Kidney glomerular epithelial cell (primary cell): ENCODE measurements at regions not wholly inside any gene's neighbourhood (a gene's known extent, or its start where the extent isn't known, plus 50 kb on each side); places are given as distances from the start of the nearest gene placed in this dataset.
A peak's percentile ranks its signal among the peaks of the same experiment; 100 is the strongest.

Source experiments
- DNase-seq: peaks from one replicate; lab custom pipeline; 2025; lab: John Stamatoyannopoulos, UW

GRCh38 chr5:52674815-52675545, 112.7 kb upstream of the ITGA1 start:
- peak; percentile 43 for DNase-seq

GRCh38 chr5:52682492-52682891, 105.2 kb upstream of the ITGA1 start:
- no peak for DNase-seq

- DNase-seq: peak; percentile 69
These were observed 103.7 kb upstream of the ITGA1 start for GRCh38 chr5:52684051-52684450.

DNA sequence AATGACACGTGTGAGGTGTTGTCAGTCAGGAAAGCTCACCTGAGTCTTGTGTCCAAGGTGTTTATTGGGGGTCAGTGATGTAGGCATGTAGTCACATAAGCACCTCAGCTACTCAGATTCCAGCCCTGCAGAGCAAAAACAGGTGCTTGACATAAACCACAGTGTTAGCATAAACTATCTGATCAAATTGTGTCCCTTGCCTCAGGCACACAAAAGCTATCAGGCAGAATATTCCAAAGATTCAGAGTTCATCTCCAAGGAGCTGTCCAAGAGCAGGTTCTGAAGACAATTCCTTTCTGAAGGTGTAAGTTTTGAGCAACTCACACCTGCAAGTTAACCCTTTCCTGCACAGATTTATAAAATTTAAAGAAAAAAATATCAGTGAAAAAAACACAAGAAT, 102.2 kb upstream of the ITGA1 start:
- peak; percentile 35 for DNase-seq

- DNase-seq: no peak
These were observed 101.7 kb upstream of the ITGA1 start for GRCh38 chr5:52685971-52686370.

GRCh38 chr5:52690236-52690768, 97.4 kb upstream of the ITGA1 start:
- DNase-seq: peak; percentile 20

GRCh38 chr5:52692039-52692438, 95.7 kb upstream of the ITGA1 start:
- DNase-seq: peak; percentile 75

DNA sequence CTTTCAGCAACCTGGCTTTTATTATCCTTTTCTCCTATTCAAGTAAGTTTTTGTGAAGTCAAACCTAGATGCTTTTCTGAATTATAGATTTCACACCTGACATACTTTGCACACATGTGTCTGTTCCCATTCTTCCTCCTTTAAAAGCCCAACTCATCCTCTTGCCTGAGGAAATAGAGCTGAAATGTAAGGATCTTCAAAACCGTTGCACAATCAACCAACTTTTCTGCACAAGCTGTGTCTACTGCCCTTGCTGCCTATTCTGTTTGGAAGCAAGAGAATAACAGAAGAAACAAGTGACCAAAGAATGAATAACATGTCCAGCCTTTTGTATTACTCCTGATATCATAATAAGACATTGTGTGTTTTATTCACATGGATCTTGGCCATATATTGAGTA, 95.1 kb upstream of the ITGA1 start:
- no peak for DNase-seq

DNA sequence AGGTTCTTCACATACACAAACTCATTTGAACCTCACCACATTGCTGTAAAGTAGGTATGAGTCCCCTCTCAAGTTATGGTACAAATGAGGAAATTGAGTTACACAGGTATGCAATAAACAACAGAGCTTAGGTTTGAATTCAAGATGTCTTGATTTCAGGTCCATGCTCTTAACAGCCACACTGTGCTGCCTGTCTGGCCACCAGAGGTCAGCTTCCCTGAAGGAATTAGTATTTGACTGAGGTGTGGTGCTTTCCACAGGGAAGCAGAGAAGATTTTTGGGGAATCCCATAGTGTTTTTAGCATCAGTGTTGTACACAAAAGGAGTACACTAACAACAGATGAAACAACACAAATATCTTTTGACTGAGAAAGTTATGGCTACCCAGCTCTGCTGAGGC, 94.4 kb upstream of the ITGA1 start:
- DNase-seq: no peak

DNA sequence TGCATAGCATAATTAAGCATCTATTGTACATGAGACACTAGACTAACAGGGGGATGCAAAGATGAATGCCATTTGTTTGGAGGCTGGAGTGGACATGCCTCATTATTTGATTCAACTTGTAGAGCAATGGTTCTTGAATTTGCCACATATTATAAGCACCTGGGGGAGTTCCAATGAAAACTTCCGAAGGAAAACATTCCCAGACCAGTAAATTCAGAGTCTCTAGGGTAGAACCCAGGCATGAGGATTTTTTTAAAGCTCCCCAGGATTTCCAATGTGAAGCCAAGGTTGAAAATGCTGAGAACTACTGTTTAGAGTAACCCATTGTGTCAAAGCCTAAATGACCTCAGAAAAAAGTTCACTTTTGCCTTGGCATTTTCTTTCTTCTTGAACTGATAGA, 93.9 kb upstream of the ITGA1 start:
- DNase-seq: no peak

DNA sequence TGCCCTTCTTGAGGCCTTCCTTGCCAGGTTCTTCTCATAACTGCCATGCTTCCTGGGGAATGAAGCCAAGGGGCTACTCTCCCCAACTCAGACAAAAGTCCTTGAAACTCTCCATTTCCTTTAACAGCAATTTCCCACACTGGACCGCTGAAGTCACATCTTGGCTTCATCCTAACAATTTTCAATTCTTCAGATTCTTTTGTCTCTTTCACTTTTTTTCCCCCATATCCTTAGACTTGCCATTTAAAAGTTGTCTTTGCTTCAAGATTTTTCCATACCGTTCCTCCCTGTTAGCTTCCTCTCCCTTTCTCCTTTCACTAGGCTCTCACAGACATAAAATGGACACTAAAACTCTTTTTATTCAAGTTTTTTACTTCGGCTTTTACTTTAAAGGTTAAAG, 93.1 kb upstream of the ITGA1 start:
- no peak for DNase-seq

DNA sequence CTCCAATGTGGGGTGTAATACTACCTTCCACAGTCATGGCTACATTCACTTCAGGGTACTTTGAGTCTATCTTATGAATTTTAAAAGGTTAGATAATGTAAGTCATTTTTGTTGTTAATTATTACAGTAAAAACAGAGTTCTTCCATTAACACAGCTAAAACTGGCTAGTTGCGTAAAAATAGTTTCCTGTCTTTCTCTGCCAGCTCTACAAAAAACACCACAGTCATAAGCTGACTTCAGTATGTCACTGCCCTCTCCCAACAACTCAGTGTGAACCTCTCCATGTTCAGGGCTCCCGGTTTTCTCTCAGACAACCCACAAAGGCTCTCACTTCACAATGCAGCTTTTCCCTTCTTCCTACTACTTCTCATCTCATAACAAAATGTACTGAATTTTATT, 84.8 kb upstream of the ITGA1 start:
- no peak for DNase-seq

GRCh38 chr5:52703321-52703720, 84.4 kb upstream of the ITGA1 start:
- DNase-seq: no peak

DNA sequence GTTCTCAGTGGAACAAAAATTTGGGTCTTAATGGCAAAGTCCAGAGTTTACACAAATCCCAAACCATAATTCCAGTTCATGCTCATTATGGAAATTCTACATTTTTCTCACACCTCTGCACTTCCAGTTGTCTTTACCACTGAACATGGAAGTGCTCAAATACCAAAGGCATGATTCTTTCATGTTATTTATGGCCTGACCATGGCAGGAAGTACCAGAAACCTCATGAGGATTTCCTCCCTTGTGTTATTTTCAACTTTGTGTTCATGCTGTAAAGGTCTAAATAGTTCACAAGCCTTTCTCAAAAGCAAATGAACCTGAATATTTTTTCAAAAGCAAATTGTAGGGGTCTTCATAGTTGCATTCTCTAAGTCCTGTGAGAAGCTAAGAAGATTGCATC, 82.0 kb upstream of the ITGA1 start:
- no peak for DNase-seq

DNA sequence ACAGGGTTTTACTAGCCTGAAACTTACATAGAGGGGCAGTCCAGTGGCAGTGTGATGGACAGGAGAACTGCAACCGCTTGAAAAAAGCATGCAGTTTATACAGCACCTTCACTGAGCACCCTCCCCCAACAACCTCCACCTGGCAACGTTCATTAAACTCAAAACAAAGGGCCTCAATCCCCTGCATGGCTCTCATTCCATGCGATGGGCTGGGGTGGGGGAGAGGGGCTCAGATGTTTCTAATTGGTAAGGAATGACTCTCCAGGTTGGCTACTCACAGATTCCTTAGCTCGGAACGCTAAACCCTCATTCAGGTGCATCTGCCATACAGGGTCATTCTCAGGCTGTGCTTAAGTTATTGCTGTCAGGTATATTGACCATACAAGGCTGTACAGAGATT, 80.9 kb upstream of the ITGA1 start:
- DNase-seq: no peak

DNA sequence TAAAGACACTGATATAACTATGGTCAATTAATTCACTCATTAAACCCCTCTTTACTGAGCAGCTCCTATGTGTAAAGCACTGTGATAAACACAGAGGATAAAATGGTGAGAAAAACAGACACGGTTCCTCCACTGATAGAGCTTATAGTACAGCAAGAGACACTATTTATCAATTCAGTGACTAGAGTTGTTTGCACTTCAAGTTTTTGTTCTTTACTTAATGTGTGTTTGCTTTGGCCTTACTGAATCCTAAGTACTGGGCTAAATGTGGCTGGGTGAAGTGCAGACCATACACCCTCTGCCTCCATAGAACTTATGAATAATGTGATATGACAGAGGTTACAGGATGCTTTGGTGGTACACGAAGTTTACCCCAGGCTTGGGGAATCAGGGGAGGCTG, 80.1 kb upstream of the ITGA1 start:
- no peak for DNase-seq

DNA sequence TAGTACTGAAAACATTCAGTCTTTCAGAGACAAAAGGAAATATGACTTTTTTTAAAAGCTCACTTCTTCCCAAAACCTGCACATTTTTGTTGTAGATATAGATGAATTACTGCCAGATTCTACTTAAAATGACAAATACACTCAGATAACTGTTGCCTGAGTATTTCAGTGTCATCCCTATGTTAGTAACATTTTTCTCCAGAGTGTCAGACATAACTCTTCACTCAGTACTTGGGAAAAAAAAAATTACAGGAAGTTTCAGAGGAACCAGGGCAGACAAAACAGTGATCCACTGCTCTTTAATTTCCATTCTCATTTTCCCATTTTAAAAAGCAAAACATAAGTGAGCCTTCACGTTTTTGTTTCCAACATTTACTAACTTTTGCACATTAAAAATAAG, 79.3 kb upstream of the ITGA1 start:
- peak; percentile 13 for DNase-seq

GRCh38 chr5:52709167-52709925, 78.4 kb upstream of the ITGA1 start:
- DNase-seq: peak; percentile 50

GRCh38 chr5:52710310-52710971, 77.3 kb upstream of the ITGA1 start:
- no peak for DNase-seq

DNA sequence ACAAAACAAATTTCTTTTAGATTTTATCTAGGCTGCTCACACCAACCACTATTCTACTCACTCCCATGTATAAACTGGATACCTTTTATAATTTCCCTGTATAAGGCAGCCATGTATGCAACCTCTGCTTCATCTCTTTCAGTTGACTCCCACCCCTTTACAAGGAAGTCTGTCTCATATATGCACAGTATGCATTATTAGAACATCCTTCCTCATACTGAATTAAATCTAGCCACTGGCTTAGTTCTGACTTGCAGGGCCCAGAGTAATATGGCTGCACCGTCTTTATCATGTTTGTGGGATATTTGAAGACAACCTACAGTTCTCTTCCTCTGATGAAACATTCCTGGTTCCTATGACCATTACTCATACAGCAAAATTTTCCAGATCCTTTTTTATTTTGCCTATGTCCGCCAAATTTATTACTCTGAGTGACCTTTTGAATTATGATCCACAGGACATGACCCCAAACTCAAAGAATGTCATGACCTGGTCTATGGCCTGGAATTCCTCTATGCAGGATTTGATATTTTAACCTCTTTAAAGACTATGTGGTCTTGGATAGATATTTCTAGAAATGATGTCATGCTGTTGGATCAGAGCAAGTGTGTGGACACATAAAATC, 76.6 kb upstream of the ITGA1 start:
- no peak for DNase-seq

DNA sequence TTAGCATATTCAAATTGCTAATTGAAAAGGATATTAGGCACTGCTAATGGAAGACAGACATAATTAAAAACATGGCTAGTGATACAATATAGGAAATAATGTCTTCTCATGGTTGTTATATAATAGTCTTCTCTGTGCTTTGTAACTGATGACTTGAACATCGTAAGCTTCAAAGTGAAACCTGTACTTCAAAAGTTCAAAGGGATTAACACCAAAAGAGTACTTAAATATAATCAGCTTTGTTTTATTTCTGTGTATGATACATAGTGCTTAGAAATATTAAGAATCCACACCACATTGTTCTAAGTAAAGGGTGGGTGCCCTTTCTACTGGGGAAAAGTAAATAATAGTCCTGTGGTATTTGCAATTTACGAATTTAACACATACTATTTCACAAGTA, 75.4 kb upstream of the ITGA1 start:
- DNase-seq: no peak

- DNase-seq: no peak
These were observed 62.5 kb upstream of the ITGA1 start for GRCh38 chr5:52725065-52725746.
